ENCODE measurements at regions not wholly inside any gene's neighbourhood (a gene's known extent, or its start where the extent isn't known, plus 50 kb on each side); places are given as distances from the start of the nearest gene placed in this dataset.

GRCh38 chr4:162978398-162978797 lies 188.3 kb downstream of the NAF1 start:
- TF ChIP-seq, protein P1, sequence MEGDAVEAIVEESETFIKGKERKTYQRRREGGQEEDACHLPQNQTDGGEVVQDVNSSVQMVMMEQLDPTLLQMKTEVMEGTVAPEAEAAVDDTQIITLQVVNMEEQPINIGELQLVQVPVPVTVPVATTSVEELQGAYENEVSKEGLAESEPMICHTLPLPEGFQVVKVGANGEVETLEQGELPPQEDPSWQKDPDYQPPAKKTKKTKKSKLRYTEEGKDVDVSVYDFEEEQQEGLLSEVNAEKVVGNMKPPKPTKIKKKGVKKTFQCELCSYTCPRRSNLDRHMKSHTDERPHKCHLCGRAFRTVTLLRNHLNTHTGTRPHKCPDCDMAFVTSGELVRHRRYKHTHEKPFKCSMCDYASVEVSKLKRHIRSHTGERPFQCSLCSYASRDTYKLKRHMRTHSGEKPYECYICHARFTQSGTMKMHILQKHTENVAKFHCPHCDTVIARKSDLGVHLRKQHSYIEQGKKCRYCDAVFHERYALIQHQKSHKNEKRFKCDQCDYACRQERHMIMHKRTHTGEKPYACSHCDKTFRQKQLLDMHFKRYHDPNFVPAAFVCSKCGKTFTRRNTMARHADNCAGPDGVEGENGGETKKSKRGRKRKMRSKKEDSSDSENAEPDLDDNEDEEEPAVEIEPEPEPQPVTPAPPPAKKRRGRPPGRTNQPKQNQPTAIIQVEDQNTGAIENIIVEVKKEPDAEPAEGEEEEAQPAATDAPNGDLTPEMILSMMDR (IDR thresholded peaks at IDR 0.05): no peak
- no peak for TF ChIP-seq POLR2A (IDR thresholded peaks at IDR 0.05)
- TF ChIP-seq POLR2AphosphoS5 (IDR thresholded peaks at IDR 0.05): no peak
